NCI-H2227 treated with DMSO at 0.1 percent for 48 hours (cell line): ENCODE measurements at regions not wholly inside any gene's neighbourhood (a gene's known extent, or its start where the extent isn't known, plus 50 kb on each side); places are given as distances from the start of the nearest gene placed in this dataset.

Experiments
- DNase-seq: peaks from one replicate; lab custom pipeline; 2025; lab: John Stamatoyannopoulos, UW

- DNase-seq, result no peak
These were observed 54.1 kb upstream of the WDR17 start for GRCh38 chr4:176011529-176011928.

GRCh38 chr4:176013476-176014247, 52.0 kb upstream of the WDR17 start:
- DNase-seq, result no peak

DNA sequence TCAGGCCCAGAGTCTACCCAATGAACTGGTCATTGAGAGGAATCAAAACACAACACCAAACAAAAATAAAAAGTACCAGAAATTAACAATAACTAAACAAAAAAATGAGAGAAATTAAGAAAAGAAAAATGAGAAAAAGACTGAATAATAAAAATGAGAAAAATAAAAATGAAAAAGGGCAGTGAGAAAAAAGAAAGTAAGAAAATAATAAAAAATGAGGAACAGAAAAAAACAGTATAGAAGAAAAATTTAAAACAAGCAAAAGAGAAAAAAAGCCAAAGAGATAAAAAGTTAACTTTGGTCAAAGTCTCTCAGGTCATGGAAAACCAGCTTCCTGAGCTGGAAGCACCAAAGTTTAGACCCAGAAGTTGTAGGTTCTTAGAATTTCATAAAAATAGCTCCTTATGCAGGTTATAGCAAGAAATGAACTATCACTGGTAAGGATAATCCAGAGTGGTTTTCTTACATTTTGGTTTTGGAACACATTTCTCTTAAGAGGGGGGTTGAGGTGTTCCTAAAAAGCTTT, 51.0 kb upstream of the WDR17 start:
- DNase-seq, result no peak
